ENCODE measurements at regions not wholly inside any gene's neighbourhood (a gene's known extent, or its start where the extent isn't known, plus 50 kb on each side); places are given as distances from the start of the nearest gene placed in this dataset.

DNA sequence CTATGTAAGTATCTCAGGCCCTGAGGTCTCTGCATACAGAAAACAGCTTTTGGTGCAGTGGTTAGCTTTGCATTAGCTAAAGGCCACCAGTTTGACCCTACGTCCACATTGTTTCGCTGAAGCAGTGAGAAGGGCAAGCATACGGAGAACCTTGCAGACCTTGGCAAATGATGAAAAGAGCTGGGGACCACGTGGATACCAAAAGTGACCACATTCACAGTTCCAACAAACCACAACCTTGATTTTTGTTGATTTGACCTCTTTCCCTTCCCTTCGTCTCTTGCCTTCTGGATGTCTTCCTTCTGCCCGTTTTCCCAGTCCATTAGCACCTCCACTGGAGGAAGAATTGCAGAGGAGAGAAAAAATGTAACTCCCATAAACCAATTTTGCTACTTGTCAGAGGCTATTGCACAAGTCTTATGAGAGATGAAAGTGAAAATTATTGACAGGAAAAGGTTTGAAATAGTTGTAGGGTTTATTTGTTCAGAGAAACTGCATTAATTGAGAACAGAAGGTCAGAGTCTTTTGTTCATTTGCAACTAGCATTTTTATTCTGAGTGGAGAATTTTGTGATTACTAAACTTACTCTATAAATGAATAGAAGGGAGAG is 293.9 kb upstream of the HTR2A start:
- Histone ChIP-seq H3K4me1 (ENCODE audit: insufficient read depth, low read length) (no peaks in the 10 kb centered on the region), H3K79me2 (ENCODE audit: insufficient read depth, low read length) (no peaks in the 10 kb centered on the region)
- no peak overlapping the region for H3K27ac Mint-ChIP-seq

More for the DNA sequence above, 293.9 kb upstream of the HTR2A start:
- Histone ChIP-seq H3K27me3 (ENCODE audit: insufficient read depth, low read length) (no peaks in the 10 kb centered on the region), H2BK12ac (ENCODE audit: insufficient read length, low read depth, low read length) (no peak overlapping the region), H2AFZ (ENCODE audit: low read length) (no peak overlapping the region), H3K18ac (ENCODE audit: insufficient read length, low read depth, low read length) (peak overlapping the region; percentile 46), H4K5ac (ENCODE audit: insufficient read length, low read depth, low read length) (no peak overlapping the region), H3K23ac (ENCODE audit: insufficient read length, low read depth, low read length) (no peak overlapping the region), H2AK5ac (ENCODE audit: insufficient read length, low read length) (no peak overlapping the region), H3K79me1 (ENCODE audit: insufficient read depth, low read depth, low read length, poor library complexity, severe bottlenecking) (no peaks in the 10 kb centered on the region), H4K8ac (replicated peaks; ENCODE audit: insufficient read length, low read depth, low read length) (no peak overlapping the region), H3K4me2 (ENCODE audit: insufficient read depth, insufficient read length, low read length) (no peak overlapping the region), H3K9ac (ENCODE audit: extremely low read depth, insufficient read length, low read length) (no peak overlapping the region), H4K20me1 (ENCODE audit: control insufficient read depth, insufficient read depth, insufficient read length) (no peaks in the 10 kb centered on the region), H4K91ac (ENCODE audit: insufficient read length, low read depth, low read length) (no peak overlapping the region), H2BK5ac (ENCODE audit: insufficient read length, low read length) (no peak overlapping the region), H3K27ac (ENCODE audit: insufficient read length, low read depth, low read length) (no peak overlapping the region), H2BK120ac (ENCODE audit: low read depth, low read length, poor library complexity, severe bottlenecking) (no peak overlapping the region), H2BK15ac (ENCODE audit: low read depth, low read length) (no peak overlapping the region), H3K56ac (ENCODE audit: insufficient read length, low read depth, low read length) (no peak overlapping the region), H3T11ph (ENCODE audit: low read length) (no peak overlapping the region), H2BK20ac (ENCODE audit: low read depth, low read length, poor library complexity, severe bottlenecking) (no peak overlapping the region), H3K23me2 (ENCODE audit: insufficient read length, low read depth, low read length, poor library complexity, severe bottlenecking) (no peaks in the 10 kb centered on the region), H3K4ac (ENCODE audit: low read depth, low read length) (no peak overlapping the region), H3K14ac (ENCODE audit: insufficient read depth, low read length) (no peak overlapping the region), H3K9me3 (ENCODE audit: control insufficient read depth, low read depth, low read length) (no peaks in the 10 kb centered on the region)
- DNase-seq = no peak
- H3K27me3 Mint-ChIP-seq (ENCODE audit: low read depth) = no peaks in the 10 kb centered on the region
- TF ChIP-seq, protein P1, sequence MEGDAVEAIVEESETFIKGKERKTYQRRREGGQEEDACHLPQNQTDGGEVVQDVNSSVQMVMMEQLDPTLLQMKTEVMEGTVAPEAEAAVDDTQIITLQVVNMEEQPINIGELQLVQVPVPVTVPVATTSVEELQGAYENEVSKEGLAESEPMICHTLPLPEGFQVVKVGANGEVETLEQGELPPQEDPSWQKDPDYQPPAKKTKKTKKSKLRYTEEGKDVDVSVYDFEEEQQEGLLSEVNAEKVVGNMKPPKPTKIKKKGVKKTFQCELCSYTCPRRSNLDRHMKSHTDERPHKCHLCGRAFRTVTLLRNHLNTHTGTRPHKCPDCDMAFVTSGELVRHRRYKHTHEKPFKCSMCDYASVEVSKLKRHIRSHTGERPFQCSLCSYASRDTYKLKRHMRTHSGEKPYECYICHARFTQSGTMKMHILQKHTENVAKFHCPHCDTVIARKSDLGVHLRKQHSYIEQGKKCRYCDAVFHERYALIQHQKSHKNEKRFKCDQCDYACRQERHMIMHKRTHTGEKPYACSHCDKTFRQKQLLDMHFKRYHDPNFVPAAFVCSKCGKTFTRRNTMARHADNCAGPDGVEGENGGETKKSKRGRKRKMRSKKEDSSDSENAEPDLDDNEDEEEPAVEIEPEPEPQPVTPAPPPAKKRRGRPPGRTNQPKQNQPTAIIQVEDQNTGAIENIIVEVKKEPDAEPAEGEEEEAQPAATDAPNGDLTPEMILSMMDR (conservative IDR thresholded peaks at IDR 0.05) = no peak
- H3K9me3 Mint-ChIP-seq = no peaks in the 10 kb centered on the region
- no peaks in the 10 kb centered on the region for H3K36me3 Mint-ChIP-seq (ENCODE audit: insufficient read depth in 1 of 3, low read depth in 3 of 3)
- WGBS (ENCODE audit: extremely low coverage, insufficient read length, low lambda C conversion rate) = no CpG with 5 or more reads among the region's 6 CpGs
- no peak overlapping the region for H3K4me3 Mint-ChIP-seq
- H3K4me1 Mint-ChIP-seq = 0 out of 4 replicates have a peak, but pooled peaks cover 0 to 4% of the 10 kb centered on the region in 2 experiments

Measured in H9 (cell line).